ENCODE measurements at regions not wholly inside any gene's neighbourhood (a gene's known extent, or its start where the extent isn't known, plus 50 kb on each side); places are given as distances from the start of the nearest gene placed in this dataset.
"Not testable (repeated sequence)": the region's sequence is repeated elsewhere in the genome, so short reads cannot be mapped to it uniquely, and the experiment has no call there.

GRCh38 chr10:123227706-123228105 is 73.5 kb downstream of the BUB3 start:
- DNase-seq (ENCODE audit: low read depth in 1 of 2, low spot score in 1 of 2) (no peak), ATAC-seq (no peak), FAIRE-seq (no peak)
- Histone ChIP-seq H3K4me1 (no peaks in the 10 kb centered on the region), H3K27ac (no peak overlapping the region), H3K9me3 (no peaks in the 10 kb centered on the region), H3K4me3 (no peak overlapping the region), H3K4me2 (no peak overlapping the region)
- WGBS (ENCODE audit: missing lambda C conversion rate), result 24% methylated on average over 2 of the region's 2 CpGs
- TF ChIP-seq GATA3 (IDR thresholded peaks at IDR 0.05; ENCODE audit: borderline replicate concordance) (no peak), ZFP36 (IDR thresholded peaks at IDR 0.05; ENCODE audit: borderline replicate concordance, partially characterized antibody) (no peak), HOXA7 (CRISPR knock-in tag; IDR thresholded peaks at IDR 0.05) (no peak), CBX8 (IDR thresholded peaks at IDR 0.05) (no peak), MYC (IDR thresholded peaks at IDR 0.05; ENCODE audit: borderline replicate concordance, low read length) (no peak), POLR2AphosphoS2 (conservative IDR thresholded peaks at IDR 0.05; ENCODE audit: low read length) (no peak), CHD2 (IDR thresholded peaks at IDR 0.05; ENCODE audit: low read length, partially characterized antibody) (no peak), NR3C1 (IDR thresholded peaks at IDR 0.05) (no peak), TFCP2L1 (CRISPR knock-in tag; IDR thresholded peaks at IDR 0.05) (no peak), TP53 (CRISPR knock-in tag; IDR thresholded peaks at IDR 0.05) (no peak), SMC3 (IDR thresholded peaks at IDR 0.05) (no peak), POLR2A (IDR thresholded peaks at IDR 0.05; ENCODE audit: low read length) (no peak), MAFK (IDR thresholded peaks at IDR 0.05; ENCODE audit: partially characterized antibody) (no peak), ZNF302 (CRISPR knock-in tag; IDR thresholded peaks at IDR 0.05) (no peak), JUN (IDR thresholded peaks at IDR 0.05) (no peak)
- TF ChIP-seq, protein P1, sequence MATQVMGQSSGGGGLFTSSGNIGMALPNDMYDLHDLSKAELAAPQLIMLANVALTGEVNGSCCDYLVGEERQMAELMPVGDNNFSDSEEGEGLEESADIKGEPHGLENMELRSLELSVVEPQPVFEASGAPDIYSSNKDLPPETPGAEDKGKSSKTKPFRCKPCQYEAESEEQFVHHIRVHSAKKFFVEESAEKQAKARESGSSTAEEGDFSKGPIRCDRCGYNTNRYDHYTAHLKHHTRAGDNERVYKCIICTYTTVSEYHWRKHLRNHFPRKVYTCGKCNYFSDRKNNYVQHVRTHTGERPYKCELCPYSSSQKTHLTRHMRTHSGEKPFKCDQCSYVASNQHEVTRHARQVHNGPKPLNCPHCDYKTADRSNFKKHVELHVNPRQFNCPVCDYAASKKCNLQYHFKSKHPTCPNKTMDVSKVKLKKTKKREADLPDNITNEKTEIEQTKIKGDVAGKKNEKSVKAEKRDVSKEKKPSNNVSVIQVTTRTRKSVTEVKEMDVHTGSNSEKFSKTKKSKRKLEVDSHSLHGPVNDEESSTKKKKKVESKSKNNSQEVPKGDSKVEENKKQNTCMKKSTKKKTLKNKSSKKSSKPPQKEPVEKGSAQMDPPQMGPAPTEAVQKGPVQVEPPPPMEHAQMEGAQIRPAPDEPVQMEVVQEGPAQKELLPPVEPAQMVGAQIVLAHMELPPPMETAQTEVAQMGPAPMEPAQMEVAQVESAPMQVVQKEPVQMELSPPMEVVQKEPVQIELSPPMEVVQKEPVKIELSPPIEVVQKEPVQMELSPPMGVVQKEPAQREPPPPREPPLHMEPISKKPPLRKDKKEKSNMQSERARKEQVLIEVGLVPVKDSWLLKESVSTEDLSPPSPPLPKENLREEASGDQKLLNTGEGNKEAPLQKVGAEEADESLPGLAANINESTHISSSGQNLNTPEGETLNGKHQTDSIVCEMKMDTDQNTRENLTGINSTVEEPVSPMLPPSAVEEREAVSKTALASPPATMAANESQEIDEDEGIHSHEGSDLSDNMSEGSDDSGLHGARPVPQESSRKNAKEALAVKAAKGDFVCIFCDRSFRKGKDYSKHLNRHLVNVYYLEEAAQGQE (IDR thresholded peaks at IDR 0.05), result no peak
- ChIA-PET POLR2A (no interaction called here), CTCF (interaction anchor here (0.6 to 1.7 kb wide), 4 partner anchors 8 to 492 kb away, joined by 3 to 5 read pairs (median 4); no protein-coding TSS in a partner anchor)

- ATAC-seq (no peak), DNase-seq (ENCODE audit: low read depth in 1 of 2, low spot score in 1 of 2) (no peak), FAIRE-seq (no peak)
- CTCF ChIA-PET, result interaction anchor here (0.9 kb wide), 1 partner anchor 329 kb away, joined by 3 read pairs; no protein-coding TSS in a partner anchor
- H3K27ac ChIP-seq, result no peak overlapping the region
- H3K9me3 ChIP-seq, result peaks cover 3% of the 10 kb centered on the region; the same call in 2 of the 3 replicates
- WGBS (ENCODE audit: missing lambda C conversion rate), result 20% methylated on average over 8 of the region's 8 CpGs
- no peak for TF ChIP-seq RNF2 (IDR thresholded peaks at IDR 0.05; ENCODE audit: borderline replicate concordance, low read depth)
- no peak overlapping the region for H3K4me2 ChIP-seq
- no peaks in the 10 kb centered on the region for H3K4me1 ChIP-seq
- POLR2A ChIA-PET, result no interaction called here
- H3K4me3 ChIP-seq, result no peak overlapping the region
These were observed 75.9 kb downstream of the BUB3 start for GRCh38 chr10:123229927-123230630.

GRCh38 chr10:123232879-123233278 is 78.7 kb downstream of the BUB3 start:
- POLR2A ChIA-PET; H3K4me2 ChIP-seq; FAIRE-seq; H3K9me3 ChIP-seq; DNase-seq (ENCODE audit: low read depth in 1 of 2, low spot score in 1 of 2); CTCF ChIA-PET; H3K4me1 ChIP-seq; H3K4me3 ChIP-seq; H3K27ac ChIP-seq; ATAC-seq: not testable (repeated sequence)
- WGBS (ENCODE audit: missing lambda C conversion rate), result 47% methylated on average over 1 of the region's 1 CpG

DNA sequence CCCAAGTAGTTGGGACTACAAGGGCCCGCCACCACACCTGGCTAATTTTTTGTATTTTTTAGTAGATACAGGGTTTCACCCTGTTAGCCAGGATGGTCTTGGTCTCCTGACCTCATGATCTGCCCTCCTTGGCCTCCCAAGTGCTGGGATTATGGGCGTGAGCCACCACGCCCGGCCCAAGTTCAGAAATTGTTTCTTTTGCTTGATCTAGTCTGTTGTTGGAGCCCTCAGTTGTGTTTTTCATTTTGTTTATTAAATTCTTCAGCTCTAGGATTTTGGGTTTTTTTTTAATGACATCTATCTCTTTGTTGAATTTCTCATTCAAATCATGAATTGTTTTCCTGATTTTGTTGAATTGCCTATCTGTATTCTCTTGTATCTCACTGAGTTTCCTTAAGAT is 80.8 kb downstream of the BUB3 start:
- CTCF ChIA-PET, result interaction anchor here (1.8 kb wide), 1 partner anchor 192 kb away, joined by 4 read pairs; no protein-coding TSS in a partner anchor
- DNase-seq (ENCODE audit: low read depth in 1 of 2, low spot score in 1 of 2); FAIRE-seq; H3K9me3 ChIP-seq; H3K4me1 ChIP-seq; H3K27ac ChIP-seq; ATAC-seq; H3K4me2 ChIP-seq; H3K4me3 ChIP-seq; POLR2A ChIA-PET: not testable (repeated sequence)
- WGBS (ENCODE audit: missing lambda C conversion rate), result 34% methylated on average over 4 of the region's 4 CpGs
